ENCODE measurements at regions not wholly inside any gene's neighbourhood (a gene's known extent, or its start where the extent isn't known, plus 50 kb on each side); places are given as distances from the start of the nearest gene placed in this dataset.
"Not testable (repeated sequence)": the region's sequence is repeated elsewhere in the genome, so short reads cannot be mapped to it uniquely, and the experiment has no call there.

GRCh38 chr1:761791-762190 lies 75.3 kb upstream of the OR4F16 start:
- DNase-seq: not testable (repeated sequence)

- not testable (repeated sequence) for DNase-seq
Observed at GRCh38 chr1:771449-771848, 85.0 kb upstream of the OR4F16 start.

GRCh38 chr1:777480-778180 lies 91.2 kb upstream of the OR4F16 start:
- DNase-seq: peak in 1 of 2 donors; percentile 17

- DNase-seq: peak; percentile 97 to 98
Observed at GRCh38 chr1:778451-779278, 92.2 kb upstream of the OR4F16 start.

- not testable (repeated sequence) for DNase-seq
Observed at GRCh38 chr1:779621-780020, 93.2 kb upstream of the OR4F16 start.

- no peak for DNase-seq
Observed at GRCh38 chr1:788835-789234, 102.4 kb upstream of the OR4F16 start.

GRCh38 chr1:789606-790005 lies 103.2 kb upstream of the OR4F16 start:
- not testable (repeated sequence) for DNase-seq

GRCh38 chr1:790388-790930 lies 104.0 kb upstream of the OR4F16 start:
- not testable (repeated sequence) for DNase-seq

GRCh38 chr1:794310-794709 lies 107.9 kb upstream of the OR4F16 start:
- DNase-seq: not testable (repeated sequence)

GRCh38 chr1:794918-795584 lies 108.6 kb upstream of the OR4F16 start:
- DNase-seq: not testable (repeated sequence)

- DNase-seq: not testable (repeated sequence)
Observed at GRCh38 chr1:797649-798048, 111.2 kb upstream of the OR4F16 start.

GRCh38 chr1:800397-800796 lies 113.9 kb upstream of the OR4F16 start:
- DNase-seq: not testable (repeated sequence)

GRCh38 chr1:804378-805115 lies 118.1 kb upstream of the OR4F16 start:
- not testable (repeated sequence) for DNase-seq

GRCh38 chr1:805310-805709 lies 118.4 kb upstream of the SAMD11 start:
- not testable (repeated sequence) for DNase-seq

- not testable (repeated sequence) for DNase-seq
Observed at GRCh38 chr1:807066-807465, 116.7 kb upstream of the SAMD11 start.

GRCh38 chr1:807699-808390 lies 115.9 kb upstream of the SAMD11 start:
- DNase-seq: not testable (repeated sequence)

GRCh38 chr1:810949-811348 lies 112.8 kb upstream of the SAMD11 start:
- not testable (repeated sequence) for DNase-seq

GRCh38 chr1:812535-813127 lies 111.1 kb upstream of the SAMD11 start:
- DNase-seq: not testable (repeated sequence)

- DNase-seq: not testable (repeated sequence)
Observed at GRCh38 chr1:814543-814942, 109.2 kb upstream of the SAMD11 start.

GRCh38 chr1:815147-815922 lies 108.4 kb upstream of the SAMD11 start:
- not testable (repeated sequence) for DNase-seq
